IMR-90 (cell line): ENCODE measurements at regions not wholly inside any gene's neighbourhood (a gene's known extent, or its start where the extent isn't known, plus 50 kb on each side); places are given as distances from the start of the nearest gene placed in this dataset.

Source experiments
- ATAC-seq: fragments of 200-7000 bp; cut with Tn5 transposase; 2 replicates; pipeline ENCODE4 v1.9.1; 2020; ENCODE audit warnings: low read depth, mild to moderate bottlenecking, moderate library complexity
- BruUV-seq: library from RNA; stranded (reverse); fragments of 400-500 nt; replicated peaks from 2 replicates; lab custom pipeline; 2021; lab: Mats Ljungman, UMichigan
- CTCF ChIA-PET: fragments of 300-600 bp; formaldehyde crosslinking; extraction: SDS; loops from one replicate; lab custom pipeline; 2021; ENCODE audit warnings: antibody characterized with exemption; lab: Yijun Ruan, JAX
- POLR2A ChIA-PET: fragments of 300-600 bp; sonication (Branson Sonifier 250); formaldehyde crosslinking; loops from one replicate; lab custom pipeline; 2022; ENCODE audit warnings: antibody characterized with exemption; ENCODE audit not compliant: unreplicated experiment; lab: Charles Lee
- DNase-seq: peaks from one replicate; pipeline ENCODE4 v3.0.0; 2013
- H2AFZ ChIP-seq: replicated peaks from 2 replicates; pipeline ENCODE3; 2013; ENCODE audit warnings: low read length, mild to moderate bottlenecking; ENCODE audit not compliant: poor library complexity
- H2AK5ac ChIP-seq: 2 replicates; pipeline ENCODE4 v1.6.1; 2013; ENCODE audit warnings: low read depth, low read length, inconsistent platforms
- H2AK9ac ChIP-seq: replicated peaks from 2 replicates; pipeline ENCODE3; 2013; ENCODE audit warnings: mild to moderate bottlenecking, low read depth, low read length, moderate library complexity; ENCODE audit not compliant: poor library complexity
- H2BK120ac ChIP-seq: 2 replicates; pipeline ENCODE4 v1.6.1; 2013; ENCODE audit warnings: low read depth, low read length, inconsistent platforms
- H2BK15ac ChIP-seq: 3 replicates; pipeline ENCODE4 v1.6.1; 2013; ENCODE audit warnings: low read depth, low read length, inconsistent platforms
- H2BK20ac ChIP-seq: 2 replicates; pipeline ENCODE4 v1.6.1; 2013; ENCODE audit warnings: low read depth, mild to moderate bottlenecking, inconsistent platforms, low read length, moderate library complexity
- H2BK5ac ChIP-seq: 2 replicates; pipeline ENCODE4 v1.6.1; 2013; ENCODE audit warnings: mild to moderate bottlenecking, low read depth, low read length, inconsistent platforms; ENCODE audit not compliant: poor library complexity, severe bottlenecking
- H3K14ac ChIP-seq: replicated peaks from 2 replicates; pipeline ENCODE4 v1.6.1; 2013; ENCODE audit warnings: low read depth, low read length, inconsistent platforms
- H3K18ac ChIP-seq: 2 replicates; pipeline ENCODE4 v1.6.1; 2013; ENCODE audit warnings: low read depth, low read length, control low read depth
- H3K23ac ChIP-seq: 2 replicates; pipeline ENCODE4 v1.6.1; 2013; ENCODE audit warnings: low read depth, low read length, inconsistent platforms
- H3K27ac ChIP-seq: 2 replicates; pipeline ENCODE4 v1.5.1; 2013; ENCODE audit warnings: mild to moderate bottlenecking, control low read depth, low read length; ENCODE audit not compliant: insufficient read depth
- H3K27me3 ChIP-seq: 2 replicates; pipeline ENCODE4 v1.6.1; 2013; ENCODE audit warnings: low read length; ENCODE audit not compliant: control insufficient read depth, insufficient read depth
- H3K36me3 ChIP-seq: 2 replicates; pipeline ENCODE4 v1.6.1; 2013; ENCODE audit warnings: low read length, mixed read lengths; ENCODE audit not compliant: control insufficient read depth, insufficient read depth
- H3K4ac ChIP-seq: 2 replicates; pipeline ENCODE4 v1.6.1; 2013; ENCODE audit warnings: low read depth, low read length, inconsistent platforms
- H3K4me1 ChIP-seq: 2 replicates; pipeline ENCODE4 v1.6.1; 2013; ENCODE audit warnings: low read length, mixed read lengths; ENCODE audit not compliant: control insufficient read depth, insufficient read depth
- H3K4me2 ChIP-seq: 2 replicates; pipeline ENCODE4 v1.6.1; 2013; ENCODE audit warnings: low read depth, mild to moderate bottlenecking, control low read depth, low read length, moderate library complexity
- H3K4me3 ChIP-seq: 2 replicates; pipeline ENCODE4 v1.5.1; 2013; ENCODE audit warnings: low read depth, mild to moderate bottlenecking, control low read depth, low read length, moderate library complexity; ENCODE audit not compliant: insufficient read depth
- H3K56ac ChIP-seq: 2 replicates; pipeline ENCODE4 v1.6.1; 2013; ENCODE audit warnings: low read length, inconsistent platforms; ENCODE audit not compliant: insufficient read depth; ENCODE audit errors: extremely low read depth
- H3K79me1 ChIP-seq, 2 experiments: 2 replicates each; pipeline ENCODE4 v1.6.1; 2013; ENCODE audit warnings: low read length in 2 of 2, inconsistent platforms in 1 of 2, low read depth in 1 of 2
- H3K9ac ChIP-seq: 2 replicates; pipeline ENCODE4 v1.6.1; 2013; ENCODE audit warnings: low read depth, low read length, control low read depth
- H3K9me1 ChIP-seq: 2 replicates; pipeline ENCODE4 v1.6.1; 2013; ENCODE audit warnings: low read length, inconsistent platforms; ENCODE audit not compliant: insufficient read depth
- H3K9me3 ChIP-seq: 2 replicates; pipeline ENCODE4 v1.6.1; 2013; ENCODE audit warnings: low read length; ENCODE audit not compliant: control insufficient read depth, insufficient read depth
- H4K20me1 ChIP-seq: 2 replicates; pipeline ENCODE4 v1.6.1; 2013; ENCODE audit warnings: low read length, inconsistent platforms; ENCODE audit not compliant: insufficient read depth
- H4K5ac ChIP-seq: 2 replicates; pipeline ENCODE4 v1.6.1; 2013; ENCODE audit warnings: mild to moderate bottlenecking, low read depth, low read length, control low read depth
- H4K8ac ChIP-seq, 2 experiments: 2 replicates each; pipeline ENCODE4 v1.6.1; 2013; ENCODE audit warnings: low read depth in 2 of 2, low read length in 2 of 2, control low read depth in 1 of 2, inconsistent platforms in 1 of 2
- H4K91ac ChIP-seq: 2 replicates; pipeline ENCODE4 v1.6.1; 2013; ENCODE audit warnings: low read depth, low read length, inconsistent platforms; ENCODE audit not compliant: insufficient read depth
- CEBPB ChIP-seq: IDR thresholded peaks from 2 replicates; pipeline ENCODE4 v1.6.1; 2012; ENCODE audit warnings: low read depth, low read length, improper control_type of control experiment
- MAFK ChIP-seq: IDR thresholded peaks from 2 replicates; pipeline ENCODE4 v1.6.1; 2012; ENCODE audit warnings: low read depth, low read length, improper control_type of control experiment
- NFE2L2 ChIP-seq: fragments of 150-350 bp; IDR thresholded peaks from 2 replicates; pipeline ENCODE4 v1.6.1; 2016; ENCODE audit warnings: low read depth, mild to moderate bottlenecking, low read length
- WGBS, 2 experiments: methylation state at CpG; one replicate each; pipeline versions ENCODE4 v1.1.5 to v1.1.7; 2013; ENCODE audit warnings: missing lambda C conversion rate in 2 of 2; ENCODE audit not compliant: insufficient read length in 1 of 2; ENCODE audit errors: extremely low coverage in 2 of 2; 5-methylcytosine and 5-hydroxymethylcytosine counted together
- dilution Hi-C: fragments of 300-500 bp; cut with HindIII; formaldehyde crosslinking; loops from one replicate; pipeline ENCODE4 v1.14.3; 2018; ENCODE audit warnings: low sequenced_read_pairs; ENCODE audit not compliant: unreplicated experiment
- in situ Hi-C: fragments of 300-500 bp; cut with MboI; formaldehyde crosslinking; loops from 3 replicates; pipeline ENCODE4 v1.14.3; 2019; ENCODE audit warnings: low sequenced_read_pairs, inconsistent platforms, mixed read lengths
- intact Hi-C: fragments of 100-400 bp; cut with micrococcal nuclease; formaldehyde crosslinking; loops from 2 replicates; pipeline ENCODE4 v1.10.0; 2022
- TF ChIP-seq, protein P1 (sequence below): fragments of 150-350 bp; IDR thresholded peaks from 2 replicates; pipeline ENCODE4 v1.6.1; 2017; ENCODE audit warnings: mild to moderate bottlenecking, antibody characterized with exemption, low read length, low read depth
- TF ChIP-seq, protein P2 (sequence below): fragments of 150-350 bp; IDR thresholded peaks from 2 replicates; pipeline ENCODE4 v1.6.1; 2016; ENCODE audit warnings: low read depth, mild to moderate bottlenecking, low read length, moderate library complexity, borderline replicate concordance

DNA sequence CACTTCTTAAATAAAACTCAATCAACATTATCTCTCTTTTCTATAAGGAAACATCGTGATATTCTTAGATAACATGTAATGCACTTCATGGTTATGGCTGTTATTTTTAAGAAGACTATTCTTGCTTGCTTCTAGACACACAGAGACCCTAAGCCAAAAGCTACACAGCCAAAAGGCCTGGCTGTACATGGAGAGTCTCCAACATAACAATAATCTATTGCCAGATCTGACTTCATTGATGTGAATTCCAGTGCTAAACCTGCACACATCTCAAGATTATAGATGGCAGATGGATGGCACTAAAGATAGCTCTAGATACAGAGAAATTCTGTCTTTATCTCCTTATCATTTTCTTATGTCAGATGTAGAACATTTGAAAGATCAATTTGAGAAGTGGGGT lies 811.6 kb upstream of the ZNF608 start:
- DNase-seq = no peak
- Histone ChIP-seq H3K27me3 (0 out of 2 replicates have a peak, but pooled peaks cover 3% of the 10 kb centered on the region), H3K4me2 (no peak overlapping the region), H2BK120ac (no peak overlapping the region), H4K91ac (no peak overlapping the region), H3K4me3 (no peak overlapping the region), H4K20me1 (no peaks in the 10 kb centered on the region), H3K56ac (no peak overlapping the region), H3K27ac (no peak overlapping the region), H2BK15ac (no peak overlapping the region), H3K4ac (no peak overlapping the region), H4K5ac (no peak overlapping the region), H2AK9ac (no peak overlapping the region), H3K23ac (no peak overlapping the region), H2AFZ (no peak overlapping the region), H3K9me3 (no peaks in the 10 kb centered on the region), H2AK5ac (no peak overlapping the region), H3K4me1 (peaks cover 4% of the 10 kb centered on the region), H4K8ac (no peak overlapping the region), H2BK5ac (no peak overlapping the region), H3K14ac (no peak overlapping the region), H2BK20ac (no peak overlapping the region), H3K79me1 (no peaks in the 10 kb centered on the region), H3K9ac (no peak overlapping the region), H3K9me1 (no peaks in the 10 kb centered on the region), H3K18ac (no peak overlapping the region), H3K36me3 (no peaks in the 10 kb centered on the region)
- no TSS peak for BruUV-seq
- ATAC-seq = no peak
- dilution Hi-C loops (no loop called here), intact Hi-C loops (no loop called here), in situ Hi-C loops (no loop called here)
- no CpG with 5 or more reads among the region's 1 CpG for WGBS, 2 experiments
- ChIA-PET CTCF (no interaction called here), POLR2A (no interaction called here)
- TF ChIP-seq, protein P1, sequence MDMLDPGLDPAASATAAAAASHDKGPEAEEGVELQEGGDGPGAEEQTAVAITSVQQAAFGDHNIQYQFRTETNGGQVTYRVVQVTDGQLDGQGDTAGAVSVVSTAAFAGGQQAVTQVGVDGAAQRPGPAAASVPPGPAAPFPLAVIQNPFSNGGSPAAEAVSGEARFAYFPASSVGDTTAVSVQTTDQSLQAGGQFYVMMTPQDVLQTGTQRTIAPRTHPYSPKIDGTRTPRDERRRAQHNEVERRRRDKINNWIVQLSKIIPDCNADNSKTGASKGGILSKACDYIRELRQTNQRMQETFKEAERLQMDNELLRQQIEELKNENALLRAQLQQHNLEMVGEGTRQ = no peak
- TF ChIP-seq NFE2L2 (no peak), CEBPB (no peak), MAFK (no peak)
- TF ChIP-seq, protein P2, sequence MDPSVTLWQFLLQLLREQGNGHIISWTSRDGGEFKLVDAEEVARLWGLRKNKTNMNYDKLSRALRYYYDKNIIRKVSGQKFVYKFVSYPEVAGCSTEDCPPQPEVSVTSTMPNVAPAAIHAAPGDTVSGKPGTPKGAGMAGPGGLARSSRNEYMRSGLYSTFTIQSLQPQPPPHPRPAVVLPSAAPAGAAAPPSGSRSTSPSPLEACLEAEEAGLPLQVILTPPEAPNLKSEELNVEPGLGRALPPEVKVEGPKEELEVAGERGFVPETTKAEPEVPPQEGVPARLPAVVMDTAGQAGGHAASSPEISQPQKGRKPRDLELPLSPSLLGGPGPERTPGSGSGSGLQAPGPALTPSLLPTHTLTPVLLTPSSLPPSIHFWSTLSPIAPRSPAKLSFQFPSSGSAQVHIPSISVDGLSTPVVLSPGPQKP = no peak
